C4-2B (cell line): ENCODE measurements at regions not wholly inside any gene's neighbourhood (a gene's known extent, or its start where the extent isn't known, plus 50 kb on each side); places are given as distances from the start of the nearest gene placed in this dataset.

Experiments
- CTCF ChIP-seq: fragments of 450-650 bp; conservative IDR thresholded peaks from 2 replicates; pipeline ENCODE4 v1.5.1; 2017; ENCODE audit warnings: mild to moderate bottlenecking
- ZFX ChIP-seq: fragments of 450-650 bp; IDR thresholded peaks from 2 replicates; pipeline ENCODE4 v1.6.1; 2017

- TF ChIP-seq CTCF (no peak), ZFX (no peak)
These were observed 454.4 kb downstream of the BRD1 start for GRCh38 chr22:49373289-49373666.
